HepG2 (cell line): ENCODE measurements at regions not wholly inside any gene's neighbourhood (a gene's known extent, or its start where the extent isn't known, plus 50 kb on each side); places are given as distances from the start of the nearest gene placed in this dataset.

Experiments used
- HHEX ChIP-seq: IDR thresholded peaks from 2 replicates; pipeline ENCODE4 v1.6.1; 2016; ENCODE audit warnings: control low read depth
- IKZF5 ChIP-seq: IDR thresholded peaks from 2 replicates; pipeline ENCODE4 v1.6.1; 2018; ENCODE audit warnings: missing genetic modification reagents, mild to moderate bottlenecking, missing compliant biosample characterization
- MEF2D ChIP-seq: sonication (generic); formaldehyde crosslinking; IDR thresholded peaks from 2 replicates; pipeline ENCODE4 v1.5.1; 2020; ENCODE audit warnings: mild to moderate bottlenecking, missing genetic modification reagents
- SOX13 ChIP-seq, 3 experiments: fragments of 450-650 bp in 1 of 3; sonication (generic) in 1 of 3; formaldehyde crosslinking in 1 of 3; IDR thresholded peaks in 2 of 3; conservative IDR thresholded peaks in 1 of 3; 2 replicates each; pipeline versions ENCODE4 v1.5.0 to v1.6.1; 2016 to 2020; ENCODE audit warnings: antibody characterized with exemption in 1 of 3, mild to moderate bottlenecking in 1 of 3, missing compliant biosample characterization in 1 of 3, missing genetic modification reagents in 1 of 3, moderate library complexity in 1 of 3
- ZNF124 ChIP-seq: sonication (generic); formaldehyde crosslinking; IDR thresholded peaks from 2 replicates; pipeline ENCODE4 v1.4.0; 2020; ENCODE audit warnings: missing genetic modification reagents
- ZNF619 ChIP-seq: sonication (generic); formaldehyde crosslinking; IDR thresholded peaks from 2 replicates; pipeline ENCODE4 v1.4.0; 2020; ENCODE audit warnings: mild to moderate bottlenecking, missing genetic modification reagents
- TF ChIP-seq, protein P1 (sequence below): sonication (generic); formaldehyde crosslinking; IDR thresholded peaks from 2 replicates; pipeline ENCODE4 v1.4.0; 2020; ENCODE audit warnings: missing genetic modification reagents

- TF ChIP-seq IKZF5 (CRISPR knock-in tag) (no peak), ZNF124 (CRISPR knock-in tag) (no peak), SOX13 (IDR thresholded peaks at IDR 0.05) (0 out of 2 replicates have a peak, but pooled peaks have one; percentile 43), SOX13 (CRISPR knock-in tag; conservative IDR thresholded peaks at IDR 0.05 in 1 of 2, IDR thresholded peaks at IDR 0.05 in 1 of 2) (peak in 1 of 2 experiments; percentile 86; a peak in 2 of 4 replicates), ZNF619 (CRISPR knock-in tag) (no peak), MEF2D (CRISPR knock-in tag) (no peak), HHEX (CRISPR knock-in tag) (no peak)
- TF ChIP-seq, protein P1, sequence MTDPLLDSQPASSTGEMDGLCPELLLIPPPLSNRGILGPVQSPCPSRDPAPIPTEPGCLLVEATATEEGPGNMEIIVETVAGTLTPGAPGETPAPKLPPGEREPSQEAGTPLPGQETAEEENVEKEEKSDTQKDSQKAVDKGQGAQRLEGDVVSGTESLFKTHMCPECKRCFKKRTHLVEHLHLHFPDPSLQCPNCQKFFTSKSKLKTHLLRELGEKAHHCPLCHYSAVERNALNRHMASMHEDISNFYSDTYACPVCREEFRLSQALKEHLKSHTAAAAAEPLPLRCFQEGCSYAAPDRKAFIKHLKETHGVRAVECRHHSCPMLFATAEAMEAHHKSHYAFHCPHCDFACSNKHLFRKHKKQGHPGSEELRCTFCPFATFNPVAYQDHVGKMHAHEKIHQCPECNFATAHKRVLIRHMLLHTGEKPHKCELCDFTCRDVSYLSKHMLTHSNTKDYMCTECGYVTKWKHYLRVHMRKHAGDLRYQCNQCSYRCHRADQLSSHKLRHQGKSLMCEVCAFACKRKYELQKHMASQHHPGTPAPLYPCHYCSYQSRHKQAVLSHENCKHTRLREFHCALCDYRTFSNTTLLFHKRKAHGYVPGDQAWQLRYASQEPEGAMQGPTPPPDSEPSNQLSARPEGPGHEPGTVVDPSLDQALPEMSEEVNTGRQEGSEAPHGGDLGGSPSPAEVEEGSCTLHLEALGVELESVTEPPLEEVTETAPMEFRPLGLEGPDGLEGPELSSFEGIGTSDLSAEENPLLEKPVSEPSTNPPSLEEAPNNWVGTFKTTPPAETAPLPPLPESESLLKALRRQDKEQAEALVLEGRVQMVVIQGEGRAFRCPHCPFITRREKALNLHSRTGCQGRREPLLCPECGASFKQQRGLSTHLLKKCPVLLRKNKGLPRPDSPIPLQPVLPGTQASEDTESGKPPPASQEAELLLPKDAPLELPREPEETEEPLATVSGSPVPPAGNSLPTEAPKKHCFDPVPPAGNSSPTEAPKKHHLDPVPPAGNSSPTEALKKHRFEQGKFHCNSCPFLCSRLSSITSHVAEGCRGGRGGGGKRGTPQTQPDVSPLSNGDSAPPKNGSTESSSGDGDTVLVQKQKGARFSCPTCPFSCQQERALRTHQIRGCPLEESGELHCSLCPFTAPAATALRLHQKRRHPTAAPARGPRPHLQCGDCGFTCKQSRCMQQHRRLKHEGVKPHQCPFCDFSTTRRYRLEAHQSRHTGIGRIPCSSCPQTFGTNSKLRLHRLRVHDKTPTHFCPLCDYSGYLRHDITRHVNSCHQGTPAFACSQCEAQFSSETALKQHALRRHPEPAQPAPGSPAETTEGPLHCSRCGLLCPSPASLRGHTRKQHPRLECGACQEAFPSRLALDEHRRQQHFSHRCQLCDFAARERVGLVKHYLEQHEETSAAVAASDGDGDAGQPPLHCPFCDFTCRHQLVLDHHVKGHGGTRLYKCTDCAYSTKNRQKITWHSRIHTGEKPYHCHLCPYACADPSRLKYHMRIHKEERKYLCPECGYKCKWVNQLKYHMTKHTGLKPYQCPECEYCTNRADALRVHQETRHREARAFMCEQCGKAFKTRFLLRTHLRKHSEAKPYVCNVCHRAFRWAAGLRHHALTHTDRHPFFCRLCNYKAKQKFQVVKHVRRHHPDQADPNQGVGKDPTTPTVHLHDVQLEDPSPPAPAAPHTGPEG, result no peak
These were observed 337.0 kb downstream of the PTEN start (continued) for GRCh38 chr10:88200312-88201032.
